ENCODE measurements at regions not wholly inside any gene's neighbourhood (a gene's known extent, or its start where the extent isn't known, plus 50 kb on each side); places are given as distances from the start of the nearest gene placed in this dataset.

DNA sequence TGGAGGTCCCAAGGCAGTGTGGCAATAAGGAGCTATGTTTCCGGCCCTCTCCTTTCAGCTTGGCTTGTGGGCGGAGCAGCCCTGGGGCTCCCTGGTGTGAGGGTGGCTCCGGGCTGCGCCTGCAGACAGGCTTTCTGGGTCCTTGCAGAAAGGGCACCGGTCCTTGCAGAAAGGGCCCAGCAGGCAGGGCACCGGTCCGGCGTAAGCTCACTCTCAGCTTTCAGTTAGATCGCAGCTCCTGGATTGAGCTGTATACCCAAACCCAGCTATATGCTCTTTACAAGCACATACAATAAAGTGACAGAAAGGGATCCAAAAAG lies 293.8 kb upstream of the SHH start:
- DNase-seq (ENCODE audit: low read depth in 3 of 3, low spot score in 1 of 3): no peak

- no peak for DNase-seq (ENCODE audit: low read depth in 3 of 3, low spot score in 1 of 3)
Observed at GRCh38 chr7:156105337-156106106, 293.3 kb upstream of the SHH start.

DNA sequence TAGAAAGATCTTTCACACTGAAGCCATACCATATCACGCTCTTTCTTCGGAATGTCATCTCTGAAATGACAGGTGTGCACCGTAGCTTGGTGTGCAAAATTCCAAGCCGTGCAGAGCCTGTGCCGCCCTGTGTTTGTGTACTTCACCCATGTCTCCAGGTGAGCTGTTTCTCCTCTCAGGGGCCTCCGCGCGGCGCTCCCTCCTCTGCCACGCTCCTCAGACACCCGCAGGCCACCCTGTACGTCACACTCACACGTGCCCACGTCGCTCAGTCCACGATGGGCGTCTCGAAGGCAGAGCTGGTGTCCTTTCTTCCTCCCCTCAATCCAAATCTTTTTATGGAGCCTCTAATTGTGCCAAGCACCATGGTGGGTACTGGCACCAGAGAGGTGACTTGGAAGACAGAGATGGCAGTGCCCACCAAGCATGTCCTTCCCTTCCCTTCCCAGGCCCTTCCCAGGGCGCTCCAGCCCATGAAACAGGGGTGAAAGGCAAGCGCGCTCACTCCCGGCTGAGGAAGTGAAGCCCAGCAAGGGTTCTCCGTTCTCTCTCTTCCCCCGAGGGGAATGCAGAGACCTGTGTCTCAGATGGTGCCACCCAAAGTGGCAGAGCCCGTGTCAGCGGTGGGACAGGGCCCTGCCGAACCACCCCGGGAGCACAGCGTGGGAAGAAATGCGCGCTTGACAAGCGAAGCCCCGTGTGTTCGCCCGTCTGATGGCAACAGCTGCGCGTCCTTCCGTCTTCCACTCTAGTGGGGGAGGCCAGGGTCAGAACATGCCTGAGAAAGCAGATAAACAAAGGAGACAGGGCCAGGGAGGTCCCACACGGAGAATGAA lies 292.5 kb upstream of the SHH start:
- DNase-seq (ENCODE audit: low read depth in 3 of 3, low spot score in 1 of 3): no peak

DNA sequence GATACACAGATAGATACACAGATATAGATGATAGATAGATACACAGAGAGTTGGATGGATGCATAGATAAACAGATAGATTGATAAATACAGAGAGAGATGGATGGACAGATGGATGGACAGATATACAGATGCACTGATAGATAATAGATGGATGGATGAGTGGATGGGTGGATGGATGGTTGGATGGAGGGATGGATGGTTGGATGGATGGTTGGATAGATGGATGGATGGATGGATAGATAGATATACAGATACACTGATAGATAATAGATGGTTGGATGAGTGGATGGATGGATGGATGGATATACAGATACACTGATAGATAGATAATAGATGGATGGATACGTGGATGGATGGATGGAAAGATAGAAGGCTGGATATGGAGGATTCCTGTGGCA lies 290.0 kb upstream of the SHH start:
- DNase-seq (ENCODE audit: low read depth in 3 of 3, low spot score in 1 of 3): no peak

GRCh38 chr7:156101355-156101754 lies 289.1 kb upstream of the SHH start:
- DNase-seq (ENCODE audit: low read depth in 3 of 3, low spot score in 1 of 3): no peak

DNA sequence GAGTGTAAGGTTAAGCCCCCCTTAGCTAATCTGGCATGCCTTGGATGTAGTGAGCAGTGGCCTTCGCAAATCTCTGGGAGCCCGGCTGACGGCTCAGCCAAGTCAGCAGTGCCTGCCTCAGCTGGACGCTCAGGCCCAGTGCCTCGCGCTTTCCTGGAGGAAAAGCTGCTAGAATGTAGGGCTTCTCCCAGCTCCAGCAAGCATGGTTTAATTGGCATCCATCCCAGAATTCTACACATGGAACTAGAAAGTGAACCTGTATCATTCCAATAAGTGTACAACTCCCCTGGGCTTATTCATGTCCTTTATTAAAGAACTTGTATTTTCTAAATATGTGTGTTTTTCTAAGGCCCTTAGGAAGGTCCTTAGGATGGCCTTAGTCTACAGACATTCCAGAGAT lies 287.8 kb upstream of the SHH start:
- no peak for DNase-seq (ENCODE audit: low read depth in 3 of 3, low spot score in 1 of 3)

DNA sequence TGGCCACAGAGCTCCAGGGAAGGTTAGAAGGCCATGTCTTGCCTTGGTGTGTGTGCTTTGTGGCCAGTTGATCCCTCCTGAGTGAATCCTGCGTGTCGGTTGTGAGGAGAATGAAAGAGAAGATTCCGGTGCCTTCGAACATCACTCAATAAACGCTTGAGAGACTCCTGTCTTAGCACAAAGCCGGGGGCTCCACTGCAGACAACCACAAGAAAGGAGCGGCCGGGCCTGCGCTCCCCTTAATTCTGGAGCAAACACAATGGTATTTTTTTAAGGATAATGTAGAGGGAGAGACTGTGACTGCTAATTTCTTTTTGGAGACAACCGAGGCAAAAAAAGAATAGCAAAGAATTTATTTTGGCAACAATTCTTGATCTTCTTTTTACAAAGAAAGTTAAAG lies 286.8 kb upstream of the SHH start:
- DNase-seq (ENCODE audit: low read depth in 3 of 3, low spot score in 1 of 3): no peak

- no peak for DNase-seq (ENCODE audit: low read depth in 3 of 3, low spot score in 1 of 3)
Observed at GRCh38 chr7:156096771-156097538, 284.7 kb upstream of the SHH start.

DNA sequence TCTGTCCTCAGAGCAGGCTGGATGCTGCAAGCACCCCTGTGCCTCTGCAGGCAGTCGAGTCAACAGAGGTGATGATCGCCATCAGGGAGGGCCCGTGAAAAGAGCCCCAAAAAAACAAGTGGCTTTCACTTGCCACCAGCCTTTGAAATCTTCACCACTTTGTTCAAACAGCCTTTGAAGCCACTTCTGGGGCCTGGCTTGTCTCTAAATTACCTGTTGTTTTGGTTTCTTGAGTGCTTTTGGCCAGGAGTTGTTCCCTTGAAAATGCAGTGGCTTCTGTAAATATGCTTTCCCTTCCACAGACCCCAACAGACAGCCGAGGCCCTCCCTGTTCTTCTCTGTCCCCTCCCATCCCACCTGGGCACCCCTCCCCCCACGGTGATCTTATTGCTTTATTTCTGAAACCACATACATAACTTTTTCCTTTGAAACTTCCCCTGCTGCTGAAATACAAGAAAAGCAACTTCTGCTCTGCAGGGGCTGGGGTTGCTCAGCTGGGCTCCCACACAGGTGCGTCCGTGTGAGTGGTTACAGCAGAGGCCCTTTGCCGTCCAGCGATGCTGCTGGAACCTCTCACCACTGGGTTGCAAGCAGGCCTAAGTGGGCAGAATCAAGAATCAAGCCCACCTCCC lies 283.8 kb upstream of the SHH start:
- peak in 1 of 3 donors; percentile 7 for DNase-seq (ENCODE audit: low read depth in 3 of 3, low spot score in 1 of 3)

DNA sequence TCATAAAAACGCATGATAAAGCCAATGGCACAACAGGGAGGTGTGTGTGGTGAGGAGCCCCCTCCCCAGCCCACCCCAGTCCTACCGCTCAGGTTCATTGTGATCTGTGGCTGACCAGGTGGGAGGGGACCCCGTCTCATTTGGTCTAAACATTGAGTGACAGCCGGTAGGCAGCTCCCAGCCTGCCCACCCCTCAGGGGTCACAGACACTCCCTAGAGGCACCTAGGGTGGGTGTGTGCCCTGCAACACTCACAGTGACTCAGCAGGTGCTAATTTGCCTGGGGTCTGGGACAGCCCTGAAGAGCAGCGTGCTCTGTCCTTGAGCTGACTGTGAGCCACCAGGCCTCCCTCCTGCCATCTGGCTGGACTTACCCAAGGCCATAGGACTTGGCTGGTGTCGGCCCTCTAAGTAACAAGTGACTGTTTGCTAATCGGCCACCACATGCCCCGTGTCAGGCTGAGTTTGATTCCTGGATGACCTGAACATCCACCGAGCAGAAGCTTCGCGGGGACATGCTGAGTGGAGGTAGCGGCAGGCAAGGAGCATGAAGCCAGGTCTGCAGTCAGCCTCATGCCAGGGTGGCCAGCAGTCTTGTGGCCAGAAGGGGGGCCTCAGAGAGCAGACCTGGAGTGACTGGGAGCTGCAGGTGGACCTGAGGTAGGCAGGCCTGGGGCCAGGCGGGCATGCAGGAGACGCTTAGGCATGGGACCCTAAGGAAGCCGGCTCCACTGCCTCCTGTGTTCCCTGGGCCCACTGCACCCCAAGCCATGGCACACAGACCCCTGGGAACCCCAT lies 282.3 kb upstream of the SHH start:
- DNase-seq (ENCODE audit: low read depth in 3 of 3, low spot score in 1 of 3): no peak

DNA sequence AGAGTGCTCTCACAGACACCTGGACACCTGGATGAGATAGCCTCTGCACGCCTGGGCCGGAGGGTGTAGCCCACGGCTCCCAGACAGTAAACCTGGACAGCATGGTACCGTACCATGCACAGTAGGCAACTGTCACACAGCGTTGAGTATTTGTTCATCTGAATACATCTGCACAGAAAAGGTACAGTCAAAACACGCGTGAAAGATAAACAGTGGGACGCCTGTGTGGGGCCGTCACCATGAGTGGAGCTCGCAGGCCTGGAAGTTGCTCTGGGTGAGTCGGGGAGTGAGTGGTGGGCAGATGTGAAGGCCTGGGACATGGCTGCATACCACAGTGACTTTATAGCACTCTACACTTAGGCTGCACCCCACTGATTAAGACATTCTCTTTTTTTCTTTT lies 280.0 kb upstream of the SHH start:
- no peak for DNase-seq (ENCODE audit: low read depth in 3 of 3, low spot score in 1 of 3)

- DNase-seq (ENCODE audit: low read depth in 3 of 3, low spot score in 1 of 3): no peak
Observed at GRCh38 chr7:156091519-156092080, 279.3 kb upstream of the SHH start.

- no peak for DNase-seq (ENCODE audit: low read depth in 3 of 3, low spot score in 1 of 3)
Observed at GRCh38 chr7:156090988-156091387, 278.7 kb upstream of the SHH start.

- DNase-seq (ENCODE audit: low read depth in 3 of 3, low spot score in 1 of 3): no peak
Observed at GRCh38 chr7:156089222-156089621, 277.0 kb upstream of the SHH start.

DNA sequence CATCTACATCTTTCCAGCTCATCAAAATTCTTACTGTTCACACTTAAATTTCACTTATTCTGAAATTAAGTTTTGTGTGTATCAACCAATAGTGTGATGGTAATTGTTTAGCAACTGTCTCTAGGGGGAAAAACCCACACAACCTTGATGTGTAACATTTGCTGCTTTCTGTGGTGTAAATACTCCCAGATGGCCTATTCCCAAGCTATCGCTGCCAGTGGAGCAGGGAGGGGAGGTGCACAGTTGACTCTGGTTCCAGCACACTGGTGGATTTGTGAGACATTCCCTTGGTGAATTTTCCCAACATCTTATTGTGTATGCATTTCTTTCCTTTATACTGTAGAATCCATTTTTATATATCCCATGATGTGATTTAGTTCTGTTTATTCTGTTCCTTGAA lies 275.9 kb upstream of the SHH start:
- DNase-seq (ENCODE audit: low read depth in 3 of 3, low spot score in 1 of 3): no peak

GRCh38 chr7:156082048-156083040 lies 270.1 kb upstream of the SHH start:
- no peak for DNase-seq (ENCODE audit: low read depth in 3 of 3, low spot score in 1 of 3)

DNA sequence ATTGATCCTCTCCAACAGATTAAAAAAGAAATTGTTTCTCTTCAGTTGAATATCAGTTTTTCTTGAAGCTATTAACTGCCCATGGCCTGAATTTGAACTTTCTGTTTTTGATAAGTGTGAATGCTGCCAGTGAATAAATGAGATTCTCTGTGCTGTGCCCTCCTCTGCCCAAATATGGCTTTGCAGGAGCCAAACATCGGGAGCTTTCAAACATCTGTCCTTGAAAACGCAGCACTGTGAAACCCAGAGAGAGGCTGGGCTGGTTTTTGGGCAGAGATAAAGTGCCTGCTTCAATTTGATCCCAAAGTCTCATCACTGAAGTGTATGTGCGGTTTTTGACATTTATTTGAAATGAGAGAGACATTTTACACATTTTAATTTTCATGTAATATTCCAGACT lies 268.3 kb upstream of the SHH start:
- no peak for DNase-seq (ENCODE audit: low read depth in 3 of 3, low spot score in 1 of 3)

DNA sequence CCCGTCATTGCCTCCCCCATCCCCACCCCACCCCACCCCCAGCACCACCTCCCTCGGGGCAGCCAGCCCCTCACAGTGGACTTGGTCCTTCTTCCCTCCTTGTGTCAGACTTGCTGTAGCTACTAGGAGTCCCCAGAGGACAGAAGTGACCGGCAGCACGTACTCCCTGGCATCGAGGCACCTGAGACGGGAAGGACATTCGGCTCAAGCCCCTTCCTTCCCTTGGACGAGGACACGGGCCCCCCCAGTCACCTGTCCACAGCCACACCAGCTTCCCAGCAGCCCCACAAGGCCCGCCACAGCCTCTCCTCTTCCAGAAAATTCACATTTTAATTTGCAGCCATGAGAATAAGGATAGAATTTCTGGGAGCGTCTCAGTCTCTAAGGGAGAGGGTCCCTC lies 267.8 kb upstream of the SHH start:
- no peak for DNase-seq (ENCODE audit: low read depth in 3 of 3, low spot score in 1 of 3)

DNA sequence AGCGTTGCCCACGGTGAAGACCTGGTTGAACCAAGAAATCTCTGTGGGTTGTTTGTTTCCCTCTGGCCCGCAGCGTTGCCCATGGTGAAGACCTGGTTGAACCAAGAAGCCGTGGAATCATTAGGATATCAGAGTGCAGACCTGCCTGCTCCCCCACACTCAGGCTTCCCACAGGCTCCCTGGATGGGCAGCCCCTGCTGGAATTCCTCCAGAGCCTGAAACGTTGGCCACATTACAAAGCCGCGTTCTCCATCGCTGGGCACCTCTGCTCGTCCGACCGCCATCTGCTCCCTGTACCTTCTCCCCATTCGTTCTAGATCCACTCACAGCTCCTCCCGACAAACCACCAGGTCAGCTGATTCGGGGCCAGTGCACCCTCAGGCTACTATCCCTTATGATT lies 266.9 kb upstream of the SHH start:
- no peak for DNase-seq (ENCODE audit: low read depth in 3 of 3, low spot score in 1 of 3)

All from stimulated activated CD4-positive, alpha-beta T cell treated with anti-CD3 and anti-CD28 coated beads, TNF-alpha, amount 100 ng/mL, for 1 hour (primary cell).